ENCODE measurements at regions not wholly inside any gene's neighbourhood (a gene's known extent, or its start where the extent isn't known, plus 50 kb on each side); places are given as distances from the start of the nearest gene placed in this dataset.

DNA sequence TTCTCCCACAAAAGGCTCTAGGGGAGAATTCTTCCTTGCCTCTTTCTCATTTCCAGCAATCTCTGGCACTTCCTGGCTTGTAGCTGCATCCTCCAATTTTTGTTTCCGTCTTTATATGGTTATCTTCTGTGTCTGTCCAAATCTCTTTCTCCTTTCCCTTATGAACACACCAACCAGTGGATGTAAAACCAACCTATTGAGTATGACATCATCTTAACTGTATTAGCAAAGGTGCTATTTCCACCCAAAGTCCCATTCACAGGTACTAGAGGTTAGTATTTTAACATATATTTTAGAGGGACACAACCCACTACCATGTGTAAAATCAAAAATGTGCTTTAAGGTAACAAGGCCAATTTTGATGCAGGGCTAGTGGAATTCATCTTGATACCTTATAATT, 129.0 kb downstream of the RAP2A start:
- Histone ChIP-seq H3K4me3 (ENCODE audit: low read depth, low read length) (no peak overlapping the region), H3K27ac (no peak overlapping the region), H3K36me3 (replicated peaks) (no peaks in the 10 kb centered on the region), H3K27me3 (replicated peaks) (no peaks in the 10 kb centered on the region)
- DNase-seq, result no peak
- in situ Hi-C loops (cut with HindIII; ENCODE audit: low pct_ligation_motif_present, low sequenced_read_pairs), result no loop called here
- TF ChIP-seq, protein P1, sequence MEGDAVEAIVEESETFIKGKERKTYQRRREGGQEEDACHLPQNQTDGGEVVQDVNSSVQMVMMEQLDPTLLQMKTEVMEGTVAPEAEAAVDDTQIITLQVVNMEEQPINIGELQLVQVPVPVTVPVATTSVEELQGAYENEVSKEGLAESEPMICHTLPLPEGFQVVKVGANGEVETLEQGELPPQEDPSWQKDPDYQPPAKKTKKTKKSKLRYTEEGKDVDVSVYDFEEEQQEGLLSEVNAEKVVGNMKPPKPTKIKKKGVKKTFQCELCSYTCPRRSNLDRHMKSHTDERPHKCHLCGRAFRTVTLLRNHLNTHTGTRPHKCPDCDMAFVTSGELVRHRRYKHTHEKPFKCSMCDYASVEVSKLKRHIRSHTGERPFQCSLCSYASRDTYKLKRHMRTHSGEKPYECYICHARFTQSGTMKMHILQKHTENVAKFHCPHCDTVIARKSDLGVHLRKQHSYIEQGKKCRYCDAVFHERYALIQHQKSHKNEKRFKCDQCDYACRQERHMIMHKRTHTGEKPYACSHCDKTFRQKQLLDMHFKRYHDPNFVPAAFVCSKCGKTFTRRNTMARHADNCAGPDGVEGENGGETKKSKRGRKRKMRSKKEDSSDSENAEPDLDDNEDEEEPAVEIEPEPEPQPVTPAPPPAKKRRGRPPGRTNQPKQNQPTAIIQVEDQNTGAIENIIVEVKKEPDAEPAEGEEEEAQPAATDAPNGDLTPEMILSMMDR (IDR thresholded peaks at IDR 0.05; ENCODE audit: low read depth, low read length, missing control alignments), result no peak

DNA sequence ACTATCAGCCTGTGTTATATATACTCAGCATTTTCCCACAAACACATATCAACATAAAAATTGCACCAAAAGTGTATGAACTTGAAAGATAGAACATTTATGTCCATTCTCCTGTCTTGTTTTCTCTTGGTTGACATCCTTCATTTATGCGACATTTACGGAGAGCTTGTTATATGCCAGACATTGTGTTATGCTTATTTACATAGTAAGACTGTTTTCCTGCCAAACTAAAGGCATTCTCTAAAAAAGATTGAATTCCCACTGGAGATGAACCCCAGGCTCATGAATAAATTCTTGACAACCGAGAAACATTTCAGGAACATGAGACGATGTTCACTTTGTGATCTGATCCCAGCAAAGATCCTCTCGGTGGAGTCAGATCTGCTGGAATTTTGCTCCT, 131.0 kb downstream of the RAP2A start:
- TF ChIP-seq, protein P1 (IDR thresholded peaks at IDR 0.05; ENCODE audit: low read depth, low read length, missing control alignments), result no peak
- in situ Hi-C loops (cut with HindIII; ENCODE audit: low pct_ligation_motif_present, low sequenced_read_pairs), result no loop called here
- Histone ChIP-seq H3K27me3 (replicated peaks) (no peaks in the 10 kb centered on the region), H3K36me3 (replicated peaks) (no peaks in the 10 kb centered on the region), H3K4me3 (ENCODE audit: low read depth, low read length) (no peak overlapping the region), H3K27ac (no peak overlapping the region)
- no peak for DNase-seq

DNA sequence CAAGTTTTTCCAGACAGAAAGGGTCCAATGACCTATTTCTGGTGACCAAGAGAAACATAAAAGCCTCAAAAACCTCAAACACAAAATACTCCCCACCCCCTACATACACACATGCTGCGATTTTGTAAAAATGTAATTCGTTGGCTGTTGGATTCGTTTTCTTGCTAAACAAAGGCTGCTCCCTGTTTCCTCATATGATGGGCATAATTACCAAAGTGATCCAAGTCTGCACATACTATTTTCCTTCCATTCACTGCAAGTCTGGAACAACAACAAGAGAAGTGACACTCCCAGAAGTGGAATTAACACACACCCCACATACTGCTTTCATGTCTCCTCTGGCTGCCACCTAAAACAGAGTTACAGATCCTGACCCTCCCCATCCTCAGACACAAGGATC, 131.9 kb downstream of the RAP2A start:
- in situ Hi-C loops (cut with HindIII; ENCODE audit: low pct_ligation_motif_present, low sequenced_read_pairs), result no loop called here
- Histone ChIP-seq H3K36me3 (replicated peaks) (no peaks in the 10 kb centered on the region), H3K27ac (no peak overlapping the region), H3K4me3 (ENCODE audit: low read depth, low read length) (no peak overlapping the region), H3K27me3 (replicated peaks) (no peaks in the 10 kb centered on the region)
- TF ChIP-seq, protein P1 (IDR thresholded peaks at IDR 0.05; ENCODE audit: low read depth, low read length, missing control alignments), result no peak
- DNase-seq, result no peak

DNA sequence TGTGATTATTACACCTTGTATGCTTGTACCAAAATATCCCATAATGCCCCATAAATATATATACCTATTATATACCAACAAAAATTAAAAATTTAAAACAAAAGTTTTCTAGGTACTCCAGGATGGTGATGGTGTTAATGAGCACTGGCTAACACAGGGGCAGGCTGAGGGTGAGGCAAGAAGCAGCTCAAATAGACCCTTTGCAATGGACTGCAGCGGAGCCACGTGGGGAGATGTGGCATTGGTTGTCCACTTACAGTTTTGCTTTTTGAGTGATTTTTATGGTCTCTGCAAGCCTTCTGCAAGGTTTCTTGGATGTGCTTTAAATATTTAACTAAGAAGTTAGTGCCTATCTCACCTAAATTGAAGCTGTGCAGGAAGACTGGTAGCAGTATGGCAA, 132.9 kb downstream of the RAP2A start:
- no peaks in the 10 kb centered on the region for H3K36me3 ChIP-seq (replicated peaks)
- no peak for DNase-seq
- H3K27ac ChIP-seq, result no peak overlapping the region
- in situ Hi-C loops (cut with HindIII; ENCODE audit: low pct_ligation_motif_present, low sequenced_read_pairs), result no loop called here
- TF ChIP-seq, protein P1 (IDR thresholded peaks at IDR 0.05; ENCODE audit: low read depth, low read length, missing control alignments), result no peak
- H3K4me3 ChIP-seq (ENCODE audit: low read depth, low read length), result no peak overlapping the region
- no peaks in the 10 kb centered on the region for H3K27me3 ChIP-seq (replicated peaks)

DNA sequence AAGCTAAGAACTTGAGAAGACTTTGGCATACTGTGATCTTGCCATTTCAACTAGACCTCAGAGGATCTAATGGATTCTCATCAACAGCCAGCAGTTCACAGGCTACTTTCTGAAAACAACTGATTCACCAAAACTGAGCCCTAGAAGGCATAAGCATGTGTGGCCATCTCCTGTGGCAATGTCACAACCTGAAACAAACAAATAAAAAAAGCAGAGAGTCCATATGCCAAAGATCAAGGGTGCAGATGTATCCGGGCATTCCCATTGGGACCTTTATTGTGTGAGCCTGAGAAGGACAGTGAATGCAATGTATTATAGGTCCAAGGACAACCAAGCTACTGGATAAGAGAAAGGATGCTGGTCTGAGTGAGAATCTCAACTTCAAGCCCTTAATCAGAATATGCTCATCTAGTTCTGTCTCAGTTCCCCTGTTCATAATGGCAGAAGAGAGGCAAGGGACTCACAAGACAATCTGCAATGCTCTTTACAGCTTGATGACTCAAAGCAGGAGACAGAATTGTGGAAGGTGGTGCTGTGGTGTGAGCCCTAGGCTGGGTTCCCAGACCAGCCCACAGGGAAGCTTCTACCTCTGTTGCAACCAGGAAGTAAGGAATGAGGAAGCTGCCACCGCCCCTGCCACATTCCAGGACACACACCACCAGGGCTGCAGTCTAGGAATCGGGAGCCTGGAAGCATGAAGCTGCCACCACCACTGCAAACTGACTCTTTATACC, 133.7 kb downstream of the RAP2A start:
- TF ChIP-seq, protein P1 (IDR thresholded peaks at IDR 0.05; ENCODE audit: low read depth, low read length, missing control alignments), result no peak
- in situ Hi-C loops (cut with HindIII; ENCODE audit: low pct_ligation_motif_present, low sequenced_read_pairs), result no loop called here
- Histone ChIP-seq H3K36me3 (replicated peaks) (no peaks in the 10 kb centered on the region), H3K27me3 (replicated peaks) (no peaks in the 10 kb centered on the region), H3K27ac (no peak overlapping the region), H3K4me3 (ENCODE audit: low read depth, low read length) (no peak overlapping the region)
- DNase-seq, result no peak

DNA sequence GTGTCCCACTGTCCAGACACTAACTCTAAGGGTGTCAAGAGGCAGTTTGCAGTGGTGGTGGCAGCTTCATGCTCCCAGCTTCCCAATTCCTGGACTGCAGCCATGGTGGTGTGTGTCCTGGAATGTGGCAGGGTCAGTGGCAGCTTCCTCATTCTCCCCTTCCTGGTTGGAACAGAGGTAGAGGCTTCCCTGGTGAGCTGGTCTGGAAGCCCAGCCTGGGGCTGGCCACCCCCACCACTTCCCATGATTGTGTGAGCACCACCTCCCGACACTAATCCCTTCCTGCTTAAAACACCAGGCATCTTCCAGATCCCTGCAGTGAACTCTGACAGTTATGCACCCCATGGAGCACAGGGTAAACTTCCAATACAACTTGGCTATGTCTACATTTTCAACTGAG, 134.9 kb downstream of the RAP2A start:
- no peak for DNase-seq
- Histone ChIP-seq H3K27me3 (replicated peaks) (no peaks in the 10 kb centered on the region), H3K36me3 (replicated peaks) (no peaks in the 10 kb centered on the region), H3K4me3 (ENCODE audit: low read depth, low read length) (no peak overlapping the region), H3K27ac (no peak overlapping the region)
- in situ Hi-C loops (cut with HindIII; ENCODE audit: low pct_ligation_motif_present, low sequenced_read_pairs), result no loop called here
- TF ChIP-seq, protein P1 (IDR thresholded peaks at IDR 0.05; ENCODE audit: low read depth, low read length, missing control alignments), result no peak

Measured in brain microvascular endothelial cell (primary cell).